ENCODE measurements at regions not wholly inside any gene's neighbourhood (a gene's known extent, or its start where the extent isn't known, plus 50 kb on each side); places are given as distances from the start of the nearest gene placed in this dataset.

GRCh38 chr22:49620666-49621065, 207.0 kb downstream of the BRD1 start:
- no peak for DNase-seq

DNA sequence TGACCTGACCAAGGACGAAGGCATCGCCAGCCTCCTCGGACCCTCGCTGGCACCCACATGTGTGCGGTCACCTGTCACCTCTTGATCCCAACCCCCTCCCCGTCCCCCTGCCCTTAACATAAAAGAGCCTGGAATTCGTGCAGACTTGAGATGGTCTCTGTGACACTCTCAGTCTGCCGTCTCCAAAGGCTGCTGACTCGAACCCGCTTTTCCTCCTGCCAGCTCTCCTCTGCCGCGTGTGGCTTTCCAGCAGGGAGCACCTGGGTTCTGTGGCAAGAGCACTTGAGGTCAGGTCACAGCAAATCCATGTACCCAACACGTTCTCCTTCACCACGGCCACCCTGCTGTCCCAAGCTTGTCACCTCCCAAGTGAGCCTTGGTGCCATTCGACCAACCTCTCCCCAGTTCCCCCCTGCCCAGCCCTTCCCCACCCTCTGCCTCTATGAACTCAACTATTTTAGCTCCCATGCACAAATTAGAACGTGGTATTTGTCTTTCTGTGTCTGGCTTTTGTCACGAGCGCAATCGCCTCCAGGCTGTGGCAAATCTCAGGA, 207.6 kb downstream of the BRD1 start:
- DNase-seq, result no peak

DNA sequence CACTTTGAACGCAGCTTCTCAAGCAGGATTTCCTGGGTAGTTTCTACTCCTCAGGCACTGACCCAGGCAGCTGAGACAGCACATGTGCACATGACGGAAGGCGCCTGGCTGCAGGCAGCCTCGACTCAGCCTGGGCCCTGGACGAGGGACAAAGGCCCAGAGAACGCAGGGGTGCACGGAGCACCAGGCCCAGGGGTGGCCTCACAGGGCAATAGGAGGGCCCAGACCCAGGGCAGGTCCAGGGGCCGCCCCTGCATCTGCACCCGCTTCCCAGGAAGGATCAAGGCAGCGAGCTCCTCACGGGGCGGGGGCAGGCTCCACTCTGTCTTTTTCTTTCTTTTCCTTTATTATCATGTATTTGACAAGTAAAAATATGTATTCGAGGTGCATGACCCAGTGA, 208.4 kb downstream of the BRD1 start:
- DNase-seq, result no peak

- DNase-seq, result no peak
Measured at GRCh38 chr22:49618677-49618953, 209.1 kb downstream of the BRD1 start.

GRCh38 chr22:49617866-49618676, 209.6 kb downstream of the BRD1 start:
- no peak for DNase-seq

DNA sequence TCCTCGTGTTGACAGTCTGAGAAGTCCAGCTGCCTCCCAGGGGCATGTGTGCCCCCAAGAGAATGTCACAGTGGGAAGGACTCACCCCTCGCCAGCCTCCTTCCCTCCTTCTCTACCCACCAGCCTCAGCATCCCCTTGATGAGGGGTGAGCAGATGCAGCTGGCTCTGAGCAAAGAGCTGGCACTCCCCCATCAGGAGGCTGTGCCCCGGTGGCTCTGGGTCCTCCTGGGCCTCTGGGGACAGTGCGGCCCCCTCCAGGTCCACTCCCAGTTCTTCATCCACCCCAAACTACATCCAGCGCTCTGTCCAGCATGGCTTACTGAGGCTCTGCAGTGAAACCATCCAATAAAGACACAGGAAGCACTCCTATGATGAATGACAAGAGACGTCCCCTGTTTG, 210.4 kb downstream of the BRD1 start:
- DNase-seq, result no peak

GRCh38 chr22:49616356-49617231, 211.1 kb downstream of the BRD1 start:
- DNase-seq, result no peak

- no peak for DNase-seq
Measured at GRCh38 chr22:49614966-49615965, 212.4 kb downstream of the BRD1 start.

DNA sequence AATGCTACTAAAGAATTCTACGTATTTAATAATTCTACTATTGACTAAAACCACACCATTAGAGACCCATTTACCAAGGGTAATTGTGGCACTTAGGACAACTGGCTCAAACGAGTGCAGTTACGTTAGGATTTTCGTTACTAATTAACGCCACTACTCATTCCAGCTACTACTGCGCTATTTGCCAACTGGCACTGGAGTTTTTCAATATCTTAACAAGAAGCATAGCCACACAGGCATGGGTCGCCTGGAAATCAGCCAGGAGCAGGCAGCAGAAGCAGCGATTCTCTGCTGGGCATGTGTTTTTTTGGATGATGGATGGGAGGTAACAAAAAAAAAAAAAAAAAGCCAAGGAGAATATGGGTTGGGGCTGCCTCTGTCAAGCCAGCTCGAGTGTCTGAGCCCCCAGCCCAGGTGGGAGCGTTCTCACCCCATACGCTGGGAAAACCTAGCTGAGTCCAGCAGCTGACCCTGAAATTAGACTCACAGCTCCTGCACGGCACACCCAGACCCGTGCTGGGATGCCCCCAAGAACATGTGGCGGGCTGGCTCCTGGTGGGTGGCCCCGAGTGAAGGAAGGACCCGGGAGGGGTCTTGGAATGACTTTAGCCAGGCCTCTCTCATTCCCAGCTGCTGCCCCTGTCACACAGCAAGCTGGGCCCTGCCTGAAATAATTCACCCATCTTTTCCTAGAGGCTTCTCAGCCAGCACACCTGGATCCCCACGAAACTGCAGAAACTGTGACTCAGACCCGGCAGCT, 214.0 kb downstream of the BRD1 start:
- DNase-seq, result no peak

DNA sequence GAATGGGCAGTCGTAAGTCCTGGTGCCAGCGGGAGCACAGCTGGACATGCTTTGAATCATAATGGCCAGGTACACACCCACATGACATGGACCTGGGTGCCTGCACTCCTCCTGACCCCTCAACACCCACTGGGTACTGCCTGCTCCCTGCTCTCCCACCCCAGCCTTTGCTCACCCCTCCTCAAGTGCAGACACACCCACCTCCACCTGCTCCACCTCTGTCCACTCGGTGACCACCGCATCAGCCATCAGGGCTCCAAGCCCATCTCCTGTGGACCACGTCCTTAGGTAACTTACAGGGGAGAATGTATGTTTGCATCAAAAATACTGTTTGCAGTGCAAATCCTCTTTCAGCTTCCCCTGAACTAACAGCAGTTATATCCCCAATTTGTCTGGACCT, 214.6 kb downstream of the BRD1 start:
- no peak for DNase-seq

GRCh38 chr22:49609207-49609876, 218.3 kb downstream of the BRD1 start:
- DNase-seq, result no peak

DNA sequence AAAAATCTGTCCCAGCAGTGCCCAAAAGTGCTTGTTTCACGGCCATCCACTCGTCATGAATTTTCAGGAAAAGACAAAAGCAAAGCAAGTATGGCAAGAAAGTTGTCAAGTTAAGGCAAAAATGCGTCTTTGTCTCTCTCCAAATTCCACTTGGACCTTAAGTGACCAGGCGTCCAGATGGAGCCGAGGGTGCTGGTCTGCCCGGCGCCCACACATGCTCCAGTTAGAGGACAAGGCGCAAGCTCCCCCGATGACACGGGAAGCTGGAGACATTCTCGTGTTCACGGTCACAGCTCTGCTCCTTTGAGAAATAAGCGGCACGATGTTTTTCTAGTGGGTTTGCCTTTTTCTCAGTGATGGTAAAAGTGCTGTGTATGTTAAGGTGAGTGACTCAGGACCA, 219.0 kb downstream of the BRD1 start:
- DNase-seq, result no peak

- DNase-seq, result no peak
Measured at GRCh38 chr22:49608228-49608627, 219.4 kb downstream of the BRD1 start.

GRCh38 chr22:49607821-49608220, 219.9 kb downstream of the BRD1 start:
- DNase-seq, result no peak

GRCh38 chr22:49606562-49607290, 220.9 kb downstream of the BRD1 start:
- no peak for DNase-seq

DNA sequence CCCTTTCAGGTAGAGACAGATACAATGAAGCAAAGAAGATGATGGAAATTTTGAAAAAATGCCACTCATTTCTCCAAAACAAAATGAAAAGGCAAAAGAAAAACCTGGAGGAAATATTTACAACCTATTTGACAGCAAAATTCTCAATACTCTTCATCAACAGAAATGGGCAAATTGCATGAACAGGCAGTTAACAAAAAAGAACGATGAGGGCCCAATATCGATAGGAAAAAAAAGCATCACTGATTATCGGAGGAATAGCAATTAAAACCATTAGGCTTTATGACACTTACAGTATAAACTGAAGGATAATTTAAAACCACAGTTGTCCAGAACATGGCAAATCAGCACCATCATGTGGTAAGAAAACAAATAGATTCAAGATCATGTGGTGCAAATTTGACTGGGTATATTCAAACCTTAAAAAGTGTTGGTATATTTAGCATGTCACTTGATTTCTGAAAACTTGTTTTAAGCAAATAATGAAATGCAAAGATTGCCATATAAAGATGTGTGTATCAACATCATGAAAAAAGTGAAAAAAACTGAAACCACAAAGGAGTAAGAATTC, 222.9 kb downstream of the BRD1 start:
- DNase-seq, result no peak

GRCh38 chr22:49603016-49603415, 224.7 kb downstream of the BRD1 start:
- no peak for DNase-seq

GRCh38 chr22:49602481-49602880, 225.2 kb downstream of the BRD1 start:
- no peak for DNase-seq

DNA sequence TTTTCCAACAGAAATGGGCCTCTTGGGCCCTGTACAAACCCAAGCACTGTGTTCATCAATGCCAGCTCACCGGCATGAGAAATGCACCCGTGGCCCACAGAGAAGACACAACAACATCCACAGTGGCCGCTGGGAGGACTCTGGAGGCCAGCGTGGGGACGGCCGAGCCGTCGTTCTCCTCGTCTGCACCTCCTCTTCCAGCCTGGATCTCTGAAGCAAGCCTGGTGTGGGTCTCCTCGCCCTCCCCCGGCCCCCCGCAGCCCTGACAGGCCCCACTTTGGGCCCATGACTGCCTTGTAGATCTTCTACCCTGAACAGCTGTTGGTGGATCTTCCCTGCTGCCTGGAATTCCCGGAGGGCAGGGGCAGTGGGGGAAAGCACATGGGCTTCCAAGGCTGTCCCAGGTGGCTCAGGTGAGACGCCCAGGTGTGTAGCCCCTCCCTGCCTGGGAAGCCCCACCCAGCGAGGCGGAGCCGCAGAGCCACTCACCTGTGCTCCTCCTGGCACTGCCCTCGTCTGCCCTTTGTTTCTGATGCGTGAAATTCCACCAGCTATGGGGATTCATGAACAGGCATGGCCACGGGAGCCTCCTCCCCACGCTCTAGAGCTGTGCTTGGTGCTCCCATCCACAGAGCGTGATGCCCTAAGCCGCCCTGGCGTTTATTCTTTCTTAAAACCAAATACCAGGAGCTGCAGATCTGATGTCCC, 225.9 kb downstream of the BRD1 start:
- DNase-seq, result no peak
